ENCODE measurements at regions not wholly inside any gene's neighbourhood (a gene's known extent, or its start where the extent isn't known, plus 50 kb on each side); places are given as distances from the start of the nearest gene placed in this dataset.

- no peak overlapping the region for H2BK15ac ChIP-seq (ENCODE audit: low read depth, low read length)
- H3K4me2 ChIP-seq (ENCODE audit: low read depth, low read length): no peak overlapping the region
- in situ Hi-C loops (cut with MboI; ENCODE audit: low sequenced_read_pairs): no loop called here
- POLR2A ChIA-PET (ENCODE audit: unreplicated experiment): no interaction called here
- no peak overlapping the region for H2AFZ ChIP-seq (replicated peaks; ENCODE audit: low read length, poor library complexity)
- no peak overlapping the region for H3K23ac ChIP-seq (ENCODE audit: low read depth, low read length)
- no peak overlapping the region for H3K4ac ChIP-seq (ENCODE audit: low read depth, low read length)
- no peak for ATAC-seq (ENCODE audit: low read depth)
- H3K4me3 ChIP-seq (ENCODE audit: insufficient read depth, low read depth, low read length): no peak overlapping the region
- no peaks in the 10 kb centered on the region for H4K20me1 ChIP-seq (ENCODE audit: insufficient read depth, low read length)
- H2BK120ac ChIP-seq (ENCODE audit: low read depth, low read length): no peak overlapping the region
- H3K27ac ChIP-seq (ENCODE audit: insufficient read depth, low read length): no peak overlapping the region
- H4K91ac ChIP-seq (ENCODE audit: insufficient read depth, low read depth, low read length): no peak overlapping the region
- H3K56ac ChIP-seq (ENCODE audit: extremely low read depth, insufficient read depth, low read length): no peak overlapping the region
- H3K9ac ChIP-seq (ENCODE audit: low read depth, low read length): no peak overlapping the region
- H3K79me1 ChIP-seq (ENCODE audit: low read depth in 1 of 2, low read length in 2 of 2): no peaks in the 10 kb centered on the region
- H2AK5ac ChIP-seq (ENCODE audit: low read depth, low read length): no peak overlapping the region
- no TSS peak for BruUV-seq (replicated peaks)
- H3K18ac ChIP-seq (ENCODE audit: low read depth, low read length): no peak overlapping the region
- DNase-seq: no peak
- no peaks in the 10 kb centered on the region for H3K9me1 ChIP-seq (ENCODE audit: insufficient read depth, low read length)
- H3K14ac ChIP-seq (replicated peaks; ENCODE audit: low read depth, low read length): no peak overlapping the region
- TF ChIP-seq MAZ (IDR thresholded peaks at IDR 0.05; ENCODE audit: borderline replicate concordance, low read depth, low read length) (no peak), POLR2A (IDR thresholded peaks at IDR 0.05; ENCODE audit: low read depth, low read length) (no peak), SMC3 (IDR thresholded peaks at IDR 0.05; ENCODE audit: low read depth, low read length) (no peak), CTCF (conservative IDR thresholded peaks at IDR 0.05; ENCODE audit: low read depth, low read length) (no peak), BHLHE40 (IDR thresholded peaks at IDR 0.05; ENCODE audit: low read depth, low read length) (no peak), NFE2L2 (IDR thresholded peaks at IDR 0.05; ENCODE audit: low read depth, low read length) (no peak), MXI1 (IDR thresholded peaks at IDR 0.05; ENCODE audit: borderline replicate concordance, low read depth, low read length) (no peak), CHD1 (IDR thresholded peaks at IDR 0.05; ENCODE audit: low read depth, low read length) (no peak), RAD21 (IDR thresholded peaks at IDR 0.05; ENCODE audit: low read length) (no peak), RFX5 (IDR thresholded peaks at IDR 0.05; ENCODE audit: low read depth, low read length) (no peak), MAFK (IDR thresholded peaks at IDR 0.05; ENCODE audit: low read depth, low read length) (no peak), FOS (IDR thresholded peaks at IDR 0.05; ENCODE audit: low read depth, low read length) (no peak), RCOR1 (IDR thresholded peaks at IDR 0.05; ENCODE audit: insufficient replicate concordance, low read length) (no peak)
- TF ChIP-seq, protein P1, sequence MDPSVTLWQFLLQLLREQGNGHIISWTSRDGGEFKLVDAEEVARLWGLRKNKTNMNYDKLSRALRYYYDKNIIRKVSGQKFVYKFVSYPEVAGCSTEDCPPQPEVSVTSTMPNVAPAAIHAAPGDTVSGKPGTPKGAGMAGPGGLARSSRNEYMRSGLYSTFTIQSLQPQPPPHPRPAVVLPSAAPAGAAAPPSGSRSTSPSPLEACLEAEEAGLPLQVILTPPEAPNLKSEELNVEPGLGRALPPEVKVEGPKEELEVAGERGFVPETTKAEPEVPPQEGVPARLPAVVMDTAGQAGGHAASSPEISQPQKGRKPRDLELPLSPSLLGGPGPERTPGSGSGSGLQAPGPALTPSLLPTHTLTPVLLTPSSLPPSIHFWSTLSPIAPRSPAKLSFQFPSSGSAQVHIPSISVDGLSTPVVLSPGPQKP (IDR thresholded peaks at IDR 0.05; ENCODE audit: borderline replicate concordance, low read depth, low read length): no peak
- TF ChIP-seq, protein P2, sequence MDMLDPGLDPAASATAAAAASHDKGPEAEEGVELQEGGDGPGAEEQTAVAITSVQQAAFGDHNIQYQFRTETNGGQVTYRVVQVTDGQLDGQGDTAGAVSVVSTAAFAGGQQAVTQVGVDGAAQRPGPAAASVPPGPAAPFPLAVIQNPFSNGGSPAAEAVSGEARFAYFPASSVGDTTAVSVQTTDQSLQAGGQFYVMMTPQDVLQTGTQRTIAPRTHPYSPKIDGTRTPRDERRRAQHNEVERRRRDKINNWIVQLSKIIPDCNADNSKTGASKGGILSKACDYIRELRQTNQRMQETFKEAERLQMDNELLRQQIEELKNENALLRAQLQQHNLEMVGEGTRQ (IDR thresholded peaks at IDR 0.05; ENCODE audit: low read depth, low read length): no peak
- H3K9me3 ChIP-seq (ENCODE audit: control insufficient read depth, insufficient read depth, low read length): no peaks in the 10 kb centered on the region
- H2BK5ac ChIP-seq (ENCODE audit: low read depth, low read length, poor library complexity, severe bottlenecking): no peak overlapping the region
- peaks cover 6% of the 10 kb centered on the region for H3K27me3 ChIP-seq (ENCODE audit: control insufficient read depth, insufficient read depth, low read length)
- dilution Hi-C loops (cut with HindIII; ENCODE audit: low sequenced_read_pairs, unreplicated experiment): no loop called here
- H3K4me1 ChIP-seq (ENCODE audit: control insufficient read depth, insufficient read depth, low read length): no peaks in the 10 kb centered on the region
- CTCF ChIA-PET: interaction anchor here (0.6 kb wide), 1 partner anchor 324 kb away, joined by 6 read pairs; no protein-coding TSS in a partner anchor
- H3K36me3 ChIP-seq (ENCODE audit: control insufficient read depth, insufficient read depth, low read length): no peaks in the 10 kb centered on the region
- H4K8ac ChIP-seq (ENCODE audit: low read depth in 2 of 2, low read length in 2 of 2): no peak overlapping the region
- no peak overlapping the region for H2BK20ac ChIP-seq (ENCODE audit: low read depth, low read length)
- no peak overlapping the region for H2AK9ac ChIP-seq (replicated peaks; ENCODE audit: low read depth, low read length, poor library complexity)
- WGBS, 2 experiments (ENCODE audit: extremely low coverage in 2 of 2, insufficient read length in 1 of 2): no CpG with 5 or more reads among the region's 2 CpGs
- intact Hi-C loops (cut with micrococcal nuclease): no loop called here
- H4K5ac ChIP-seq (ENCODE audit: low read depth, low read length): no peak overlapping the region
Observed at GRCh38 chrX:39133971-39134370, 332.7 kb downstream of the MID1IP1 start.

Data from IMR-90 (cell line).